ENCODE measurements at regions not wholly inside any gene's neighbourhood (a gene's known extent, or its start where the extent isn't known, plus 50 kb on each side); places are given as distances from the start of the nearest gene placed in this dataset.
"Not testable (repeated sequence)": the region's sequence is repeated elsewhere in the genome, so short reads cannot be mapped to it uniquely, and the experiment has no call there.

GRCh38 chr1:120340838-120341751 lies 73.7 kb upstream of the NBPF8 start:
- peak in 1 of 4 donors; percentile 58 for TF ChIP-seq POLR2A (IDR thresholded peaks at IDR 0.05)
- not testable (repeated sequence) for TF ChIP-seq CTCF (IDR thresholded peaks at IDR 0.05)
